HEK293 (cell line): ENCODE measurements at regions not wholly inside any gene's neighbourhood (a gene's known extent, or its start where the extent isn't known, plus 50 kb on each side); places are given as distances from the start of the nearest gene placed in this dataset.

Source experiments
- CTCF ChIA-PET: fragments of 350-600 bp; formaldehyde crosslinking; extraction: SDS; loops from one replicate; lab custom pipeline; 2021; ENCODE audit warnings: antibody characterized with exemption; lab: Yijun Ruan, JAX
- POLR2A ChIA-PET: fragments of 300-600 bp; formaldehyde crosslinking; extraction: SDS; loops from one replicate; lab custom pipeline; 2020; ENCODE audit warnings: antibody characterized with exemption, inconsistent platforms; lab: Yijun Ruan, JAX
- H3K27ac ChIP-seq: fragments of 200-500 bp; sonication (Bioruptor generic); 2 replicates; pipeline ENCODE4 v1.5.1; 2014; ENCODE audit warnings: low read depth, low read length, control low read depth, inconsistent platforms; ENCODE audit errors: extremely low read depth
- H3K36me3 ChIP-seq, 2 experiments: fragments of 200-500 bp in 1 of 2; sonication (Bioruptor generic) in 1 of 2; 1 replicate in 1 of 2; 2 replicates in 1 of 2; pipeline ENCODE4 v1.5.1; 2014 to 2017; ENCODE audit warnings: inconsistent platforms in 2 of 2, low read length in 2 of 2; ENCODE audit not compliant: control insufficient read depth in 2 of 2, insufficient read depth in 1 of 2
- H3K4me1 ChIP-seq: fragments of 200-500 bp; sonication (Bioruptor generic); 2 replicates; pipeline ENCODE4 v1.5.1; 2014; ENCODE audit warnings: mild to moderate bottlenecking, low read length, inconsistent platforms; ENCODE audit not compliant: control insufficient read depth, insufficient read depth
- H3K4me3 ChIP-seq: 2 replicates; pipeline ENCODE4 v1.5.1; 2011; ENCODE audit warnings: low read depth, mild to moderate bottlenecking, control low read depth, low read length, moderate library complexity
- H3K9me3 ChIP-seq: fragments of 200-500 bp; sonication (Bioruptor generic); 2 replicates; pipeline ENCODE4 v1.5.1; 2014; ENCODE audit warnings: low read depth, low read length, inconsistent platforms; ENCODE audit not compliant: control insufficient read depth, insufficient read depth
- ELK4 ChIP-seq: IDR thresholded peaks from 2 replicates; pipeline ENCODE4 v1.6.1; 2011; ENCODE audit warnings: mild to moderate bottlenecking, low read depth, low read length, borderline replicate concordance
- HOXD13 ChIP-seq: sonication (generic); formaldehyde crosslinking; IDR thresholded peaks from 2 replicates; pipeline ENCODE4 v1.8.0; 2022; ENCODE audit warnings: missing genetic modification reagents, borderline replicate concordance
- KLF17 ChIP-seq: fragments of 450-650 bp; formaldehyde crosslinking; IDR thresholded peaks from 2 replicates; pipeline ENCODE4 v1.5.1; 2016; ENCODE audit warnings: missing biosample characterization, missing genetic modification characterization
- MYNN ChIP-seq: fragments of 450-650 bp; formaldehyde crosslinking; IDR thresholded peaks from 2 replicates; pipeline ENCODE4 v1.5.1; 2016; ENCODE audit warnings: missing biosample characterization, missing genetic modification characterization, borderline replicate concordance
- MZF1 ChIP-seq: fragments of 450-650 bp; formaldehyde crosslinking; IDR thresholded peaks from 2 replicates; pipeline ENCODE4 v1.5.1; 2017; ENCODE audit warnings: missing biosample characterization, missing genetic modification characterization, borderline replicate concordance
- RBAK ChIP-seq: fragments of 450-650 bp; formaldehyde crosslinking; IDR thresholded peaks from 2 replicates; pipeline ENCODE4 v1.5.1; 2016; ENCODE audit warnings: missing biosample characterization, missing genetic modification characterization
- SALL2 ChIP-seq: fragments of 450-650 bp; formaldehyde crosslinking; IDR thresholded peaks from 2 replicates; pipeline ENCODE4 v1.5.0; 2017; ENCODE audit warnings: missing biosample characterization, mild to moderate bottlenecking, missing genetic modification characterization, borderline replicate concordance
- TCF7L2 ChIP-seq: IDR thresholded peaks from 2 replicates; pipeline ENCODE4 v1.6.1; 2011; ENCODE audit warnings: low read depth, mild to moderate bottlenecking, inconsistent platforms, low read length, moderate library complexity, borderline replicate concordance
- YY1 ChIP-seq: fragments of 450-650 bp; formaldehyde crosslinking; IDR thresholded peaks from 2 replicates; pipeline ENCODE4 v1.5.1; 2018; ENCODE audit warnings: missing biosample characterization, missing genetic modification characterization
- ZIC2 ChIP-seq: fragments of 450-650 bp; formaldehyde crosslinking; IDR thresholded peaks from 2 replicates; pipeline ENCODE4 v1.5.1; 2016; ENCODE audit warnings: missing biosample characterization, missing genetic modification characterization
- ZNF112 ChIP-seq: fragments of 450-650 bp; formaldehyde crosslinking; IDR thresholded peaks from 2 replicates; pipeline ENCODE4 v1.5.0; 2017; ENCODE audit warnings: missing biosample characterization, missing genetic modification characterization
- ZNF26 ChIP-seq: fragments of 450-650 bp; formaldehyde crosslinking; IDR thresholded peaks from 2 replicates; pipeline ENCODE4 v1.5.1; 2016; ENCODE audit warnings: missing biosample characterization, missing genetic modification characterization
- ZNF398 ChIP-seq: fragments of 450-650 bp; formaldehyde crosslinking; IDR thresholded peaks from 2 replicates; pipeline ENCODE4 v1.5.1; 2017; ENCODE audit warnings: missing biosample characterization, missing genetic modification characterization
- ZNF416 ChIP-seq: fragments of 450-650 bp; formaldehyde crosslinking; IDR thresholded peaks from 2 replicates; pipeline ENCODE4 v1.5.1; 2016; ENCODE audit warnings: missing biosample characterization, missing genetic modification characterization
- ZNF488 ChIP-seq: fragments of 450-650 bp; formaldehyde crosslinking; IDR thresholded peaks from 2 replicates; pipeline ENCODE4 v1.5.1; 2016; ENCODE audit warnings: missing biosample characterization, missing genetic modification characterization
- ZNF501 ChIP-seq: fragments of 450-650 bp; formaldehyde crosslinking; IDR thresholded peaks from 2 replicates; pipeline ENCODE4 v1.5.1; 2016; ENCODE audit warnings: missing biosample characterization, missing genetic modification characterization
- ZNF561 ChIP-seq: fragments of 450-650 bp; IDR thresholded peaks from 2 replicates; pipeline ENCODE4 v1.5.1; 2018; ENCODE audit warnings: missing biosample characterization, missing genetic modification characterization, borderline replicate concordance
- ZNF626 ChIP-seq: fragments of 450-650 bp; sonication (Bioruptor Pico); formaldehyde crosslinking; IDR thresholded peaks from 2 replicates; pipeline ENCODE4 v1.5.1; 2018; ENCODE audit warnings: missing biosample characterization, missing genetic modification characterization, inconsistent platforms
- ZNF639 ChIP-seq: fragments of 450-650 bp; formaldehyde crosslinking; IDR thresholded peaks from 2 replicates; pipeline ENCODE4 v1.5.1; 2016; ENCODE audit warnings: missing biosample characterization, missing genetic modification characterization
- ZNF776 ChIP-seq: fragments of 450-650 bp; formaldehyde crosslinking; IDR thresholded peaks from 2 replicates; pipeline ENCODE4 v1.5.0; 2017; ENCODE audit warnings: missing biosample characterization, missing genetic modification characterization, borderline replicate concordance

- Histone ChIP-seq H3K9me3 (no peaks in the 10 kb centered on the region), H3K27ac (no peak overlapping the region), H3K4me1 (no peaks in the 10 kb centered on the region), H3K4me3 (no peak overlapping the region), H3K36me3 (no peaks in the 10 kb centered on the region)
- TF ChIP-seq MYNN, result no peak
- TF ChIP-seq SALL2 (tag by site-specific recombination), result no peak
- no peak for TF ChIP-seq ZNF26 (tag by site-specific recombination)
- no peak for TF ChIP-seq ZNF488 (tag by site-specific recombination)
- no peak for TF ChIP-seq HOXD13
- no peak for TF ChIP-seq RBAK (tag by site-specific recombination)
- TF ChIP-seq TCF7L2, result no peak
- no peak for TF ChIP-seq ZNF639 (tag by site-specific recombination)
- TF ChIP-seq ZNF561 (tag by site-specific recombination), result no peak
- TF ChIP-seq ZNF501 (tag by site-specific recombination), result no peak
- no peak for TF ChIP-seq ZNF626 (tag by site-specific recombination)
- no peak for TF ChIP-seq ZNF112 (tag by site-specific recombination)
- TF ChIP-seq ZNF398 (tag by site-specific recombination), result no peak
- no peak for TF ChIP-seq KLF17
- TF ChIP-seq ELK4, result no peak
- no peak for TF ChIP-seq YY1 (tag by site-specific recombination)
- TF ChIP-seq ZNF416 (tag by site-specific recombination), result no peak
- ChIA-PET CTCF (interaction anchor here (1.5 kb wide), 1 partner anchor 10 kb away, joined by 6 read pairs; no protein-coding TSS in a partner anchor), POLR2A (no interaction called here)
These were observed 93.4 kb upstream of the CDH5 start for GRCh38 chr16:66273053-66273452.

GRCh38 chr16:66272461-66272860 lies 94.0 kb upstream of the CDH5 start:
- no peak overlapping the region for H3K27ac ChIP-seq
- H3K36me3 ChIP-seq, result no peaks in the 10 kb centered on the region
- H3K4me3 ChIP-seq, result no peak overlapping the region
- H3K4me1 ChIP-seq, result no peaks in the 10 kb centered on the region
- TF ChIP-seq MZF1 (tag by site-specific recombination), result no peak
- TF ChIP-seq ZIC2 (tag by site-specific recombination), result no peak
- TF ChIP-seq ZNF776, result no peak
- H3K9me3 ChIP-seq, result no peaks in the 10 kb centered on the region
- ChIA-PET CTCF (interaction anchor here (1.5 kb wide), 1 partner anchor 9 kb away, joined by 6 read pairs; no protein-coding TSS in a partner anchor), POLR2A (no interaction called here)
